Mesothelial cell of epicardium (in vitro differentiated cells): ENCODE measurements at regions not wholly inside any gene's neighbourhood (a gene's known extent, or its start where the extent isn't known, plus 50 kb on each side); places are given as distances from the start of the nearest gene placed in this dataset.
A peak's percentile ranks its signal among the peaks of the same experiment; 100 is the strongest.

ENCODE experiments used
- DNase-seq, 2 experiments: peaks; one replicate each; pipeline ENCODE4 v3.0.0; 2021; ENCODE audit warnings: low spot score in 2 of 2; ENCODE audit not compliant: unreplicated experiment in 2 of 2
- H3K27ac Mint-ChIP-seq: 2 replicates; pipeline ENCODE4 v1.8.0; 2021; ENCODE audit warnings: mixed read lengths
- H3K27me3 Mint-ChIP-seq: 2 replicates; pipeline ENCODE4 v1.8.0; 2021; ENCODE audit warnings: low read depth, mixed read lengths
- H3K36me3 Mint-ChIP-seq: 2 replicates; pipeline ENCODE4 v1.8.0; 2021; ENCODE audit warnings: mixed read lengths
- H3K4me1 Mint-ChIP-seq: 2 replicates; pipeline ENCODE4 v1.8.0; 2021; ENCODE audit warnings: mixed read lengths
- H3K4me3 Mint-ChIP-seq: 2 replicates; pipeline ENCODE4 v1.8.0; 2021; ENCODE audit warnings: mild to moderate bottlenecking, moderate library complexity, mixed read lengths
- H3K9me3 Mint-ChIP-seq: 2 replicates; pipeline ENCODE4 v1.8.0; 2021; ENCODE audit warnings: mixed read lengths
- TF ChIP-seq, protein P1 (sequence below): fragments of 200-600 bp; sonication (generic); IDR thresholded peaks from one replicate; pipeline ENCODE4 v1.5.0; 2021; ENCODE audit warnings: antibody characterized with exemption; ENCODE audit not compliant: unreplicated experiment

GRCh38 chr3:88985491-88985890, 121.9 kb upstream of the EPHA3 start:
- Mint-ChIP-seq H3K4me1 (peaks cover 26% of the 10 kb centered on the region), H3K9me3 (no peaks in the 10 kb centered on the region), H3K27me3 (no peaks in the 10 kb centered on the region), H3K36me3 (no peaks in the 10 kb centered on the region), H3K27ac (no peak overlapping the region), H3K4me3 (no peak overlapping the region)
- DNase-seq = no peak
- TF ChIP-seq, protein P1, sequence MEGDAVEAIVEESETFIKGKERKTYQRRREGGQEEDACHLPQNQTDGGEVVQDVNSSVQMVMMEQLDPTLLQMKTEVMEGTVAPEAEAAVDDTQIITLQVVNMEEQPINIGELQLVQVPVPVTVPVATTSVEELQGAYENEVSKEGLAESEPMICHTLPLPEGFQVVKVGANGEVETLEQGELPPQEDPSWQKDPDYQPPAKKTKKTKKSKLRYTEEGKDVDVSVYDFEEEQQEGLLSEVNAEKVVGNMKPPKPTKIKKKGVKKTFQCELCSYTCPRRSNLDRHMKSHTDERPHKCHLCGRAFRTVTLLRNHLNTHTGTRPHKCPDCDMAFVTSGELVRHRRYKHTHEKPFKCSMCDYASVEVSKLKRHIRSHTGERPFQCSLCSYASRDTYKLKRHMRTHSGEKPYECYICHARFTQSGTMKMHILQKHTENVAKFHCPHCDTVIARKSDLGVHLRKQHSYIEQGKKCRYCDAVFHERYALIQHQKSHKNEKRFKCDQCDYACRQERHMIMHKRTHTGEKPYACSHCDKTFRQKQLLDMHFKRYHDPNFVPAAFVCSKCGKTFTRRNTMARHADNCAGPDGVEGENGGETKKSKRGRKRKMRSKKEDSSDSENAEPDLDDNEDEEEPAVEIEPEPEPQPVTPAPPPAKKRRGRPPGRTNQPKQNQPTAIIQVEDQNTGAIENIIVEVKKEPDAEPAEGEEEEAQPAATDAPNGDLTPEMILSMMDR = no peak

DNA sequence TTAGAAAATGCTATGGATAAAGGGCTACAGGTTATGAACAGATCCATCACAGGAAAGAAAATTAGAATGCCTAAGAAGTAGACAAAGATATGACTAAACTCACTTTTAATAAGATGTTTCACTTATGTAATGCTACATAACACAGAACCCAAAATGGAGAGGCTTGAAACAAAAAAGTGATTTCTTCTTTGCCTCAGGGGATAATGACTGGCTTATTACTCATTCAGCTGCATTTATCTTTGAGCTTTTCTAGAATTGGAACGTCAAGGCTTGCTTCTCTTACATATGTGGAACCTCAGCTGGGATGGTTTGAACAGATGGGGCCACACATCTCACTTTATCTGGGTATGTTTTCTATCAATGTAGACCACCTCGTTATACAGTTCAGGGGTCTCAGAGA, 120.6 kb upstream of the EPHA3 start:
- Mint-ChIP-seq H3K4me1 (peaks cover 19% of the 10 kb centered on the region), H3K27me3 (no peaks in the 10 kb centered on the region)

GRCh38 chr3:88987776-88988175, 119.6 kb upstream of the EPHA3 start:
- Mint-ChIP-seq H3K9me3 (no peaks in the 10 kb centered on the region), H3K27ac (no peak overlapping the region), H3K36me3 (no peaks in the 10 kb centered on the region), H3K4me1 (peaks cover 15% of the 10 kb centered on the region), H3K4me3 (no peak overlapping the region), H3K27me3 (no peaks in the 10 kb centered on the region)
- TF ChIP-seq, protein P1 = no peak
- no peak for DNase-seq

More for the DNA sequence above, 120.6 kb upstream of the EPHA3 start:
- no peaks in the 10 kb centered on the region for H3K9me3 Mint-ChIP-seq
- TF ChIP-seq, protein P1 = no peak
- no peak overlapping the region for H3K4me3 Mint-ChIP-seq
- H3K27ac Mint-ChIP-seq = no peak overlapping the region
- no peaks in the 10 kb centered on the region for H3K36me3 Mint-ChIP-seq
- no peak for DNase-seq

DNA sequence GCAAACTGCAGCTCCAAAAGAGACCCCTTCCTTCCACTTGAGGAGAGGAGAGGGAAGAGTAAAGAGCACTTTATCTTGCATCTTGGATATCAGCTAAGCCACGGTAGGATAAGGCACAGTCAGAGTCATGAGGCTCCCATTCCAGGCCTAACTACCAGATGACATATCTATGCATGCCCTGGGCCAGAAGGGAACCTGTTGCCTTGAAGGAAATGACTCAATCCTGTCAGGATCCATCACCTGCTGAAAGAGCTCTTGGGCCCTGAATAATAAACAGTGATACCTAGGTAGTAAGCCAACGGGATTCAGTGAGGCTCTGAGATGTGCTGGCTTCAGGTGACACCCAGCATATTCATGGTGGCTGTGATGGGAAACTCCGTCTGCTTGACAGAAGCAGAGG, 118.5 kb upstream of the EPHA3 start:
- peaks cover 15% of the 10 kb centered on the region for H3K4me1 Mint-ChIP-seq
- no peaks in the 10 kb centered on the region for H3K27me3 Mint-ChIP-seq
- H3K9me3 Mint-ChIP-seq = no peaks in the 10 kb centered on the region
- no peak overlapping the region for H3K27ac Mint-ChIP-seq
- TF ChIP-seq, protein P1 = no peak
- DNase-seq = no peak
- no peaks in the 10 kb centered on the region for H3K36me3 Mint-ChIP-seq
- H3K4me3 Mint-ChIP-seq = no peak overlapping the region

DNA sequence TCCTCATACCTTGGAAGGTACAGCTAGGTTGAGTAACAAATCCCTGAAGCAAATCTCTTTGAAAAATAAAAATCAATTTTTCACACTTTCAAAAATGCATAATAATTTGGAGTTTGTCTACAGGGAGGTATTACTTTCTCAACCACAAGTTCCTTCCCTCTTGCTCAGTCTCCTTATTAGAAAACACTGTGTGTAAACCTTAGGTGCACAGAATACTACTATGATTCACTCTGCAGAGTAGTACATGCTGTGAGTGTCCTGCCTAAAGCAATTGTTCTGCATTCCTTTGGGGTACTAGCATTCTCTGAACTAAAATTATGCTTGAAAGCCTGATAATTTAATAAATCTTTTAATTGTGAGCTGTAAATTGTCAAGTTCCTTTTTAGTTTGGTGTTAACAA, 115.9 kb upstream of the EPHA3 start:
- no peaks in the 10 kb centered on the region for H3K27me3 Mint-ChIP-seq
- no peaks in the 10 kb centered on the region for H3K9me3 Mint-ChIP-seq
- no peak for DNase-seq
- H3K36me3 Mint-ChIP-seq = no peaks in the 10 kb centered on the region
- peaks cover 12% of the 10 kb centered on the region for H3K4me1 Mint-ChIP-seq
- TF ChIP-seq, protein P1 = no peak
- H3K4me3 Mint-ChIP-seq = no peak overlapping the region
- H3K27ac Mint-ChIP-seq = no peak overlapping the region

DNA sequence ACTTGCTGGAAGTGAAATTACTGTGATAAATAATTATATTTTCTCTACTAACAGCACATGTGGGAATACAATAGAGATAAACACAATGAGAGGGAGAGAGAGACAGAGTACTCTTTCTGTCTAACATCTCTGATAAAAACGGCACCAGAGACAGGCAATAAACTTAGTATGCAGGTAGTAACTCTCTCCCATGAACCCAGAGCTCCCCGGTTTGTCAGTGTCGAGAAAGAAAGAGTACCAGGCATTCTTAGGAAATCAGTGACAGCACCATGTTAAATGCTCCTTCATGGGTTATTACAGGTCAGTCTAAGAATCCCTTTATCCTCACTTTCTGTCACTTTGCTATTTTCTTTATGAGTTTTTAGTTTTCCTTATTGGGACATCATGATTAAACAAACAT, 110.7 kb upstream of the EPHA3 start:
- Mint-ChIP-seq H3K4me1 (peaks cover 19% of the 10 kb centered on the region), H3K9me3 (no peaks in the 10 kb centered on the region), H3K4me3 (no peak overlapping the region), H3K36me3 (no peaks in the 10 kb centered on the region), H3K27me3 (no peaks in the 10 kb centered on the region), H3K27ac (peak overlapping the region; percentile 11)
- no peak for DNase-seq
- TF ChIP-seq, protein P1 = no peak
